ENCODE measurements at regions not wholly inside any gene's neighbourhood (a gene's known extent, or its start where the extent isn't known, plus 50 kb on each side); places are given as distances from the start of the nearest gene placed in this dataset.
"Not testable (repeated sequence)": the region's sequence is repeated elsewhere in the genome, so short reads cannot be mapped to it uniquely, and the experiment has no call there.

DNA sequence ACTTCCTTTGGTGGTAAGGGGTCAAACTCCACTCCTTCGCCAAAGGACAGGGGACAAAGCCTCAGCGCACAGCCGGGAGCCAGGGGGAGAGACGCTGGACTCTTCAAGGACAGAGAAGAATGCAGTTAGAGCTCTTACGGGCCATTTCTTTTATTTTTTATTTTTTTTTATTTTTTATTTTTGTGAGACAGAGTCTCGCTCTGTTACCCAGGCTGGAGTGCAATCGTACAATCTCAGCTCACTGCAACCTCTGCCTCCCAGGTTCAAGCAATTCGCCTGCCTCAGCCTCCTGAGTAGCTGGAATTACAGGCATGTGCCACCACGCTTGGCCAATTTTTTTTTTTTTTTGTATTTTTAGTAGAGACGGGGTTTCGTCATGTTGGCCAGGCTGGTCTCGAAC is 93.2 kb upstream of the RPH3AL start, which contains the start of gene RFLNB:
RFLNB (minus strand) TSS at position 101 of the 400 bp plus-strand sequence.
- H3K4me1 Mint-ChIP-seq, H3K9me3 Mint-ChIP-seq, H3K4me3 Mint-ChIP-seq: not testable (repeated sequence)

GRCh38 chr17:444879-445454 is 92.4 kb upstream of the RPH3AL start:
- Mint-ChIP-seq H3K36me3 (ENCODE audit: low read depth) (peaks cover 3% of the 10 kb centered on the region), H3K9me3 (no peaks in the 10 kb centered on the region), H3K27ac (ENCODE audit: unreplicated experiment) (no peak overlapping the region), H3K4me3 (no peak overlapping the region), H3K27me3 (ENCODE audit: low read depth) (no peaks in the 10 kb centered on the region), H3K4me1 (peaks cover 8% of the 10 kb centered on the region)
- DNase-seq (ENCODE audit: low read depth, low spot score): no peak
- TF ChIP-seq CTCF (conservative IDR thresholded peaks at IDR 0.05): no peak

More for the DNA sequence above, 93.2 kb upstream of the RPH3AL start, which contains the start of gene RFLNB:
- not testable (repeated sequence) for DNase-seq (ENCODE audit: low read depth, low spot score); H3K27me3 Mint-ChIP-seq (ENCODE audit: low read depth); H3K36me3 Mint-ChIP-seq (ENCODE audit: low read depth)
- H3K27ac Mint-ChIP-seq (ENCODE audit: unreplicated experiment): peak within 1 kb of the TSS; percentile 67

DNA sequence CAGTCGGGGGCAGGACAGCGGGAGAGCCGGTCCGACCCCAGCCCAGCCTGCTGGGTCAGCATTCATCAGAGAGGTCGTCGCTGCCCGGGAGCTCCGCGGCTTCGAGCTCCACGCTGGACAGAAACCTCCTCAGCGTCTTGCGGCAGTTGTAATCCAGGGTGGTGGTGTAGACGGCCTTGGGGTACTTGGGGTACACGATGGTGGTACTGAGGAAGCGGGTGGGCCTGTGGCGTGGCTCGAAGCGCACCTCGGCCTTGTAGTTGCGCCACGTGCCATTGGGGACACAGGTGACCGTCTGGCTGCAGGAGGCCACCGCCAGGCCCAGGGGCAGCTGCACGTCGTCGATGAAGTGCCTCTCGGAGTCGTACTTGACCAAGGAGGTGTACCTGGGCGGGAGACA is 90.5 kb upstream of the RPH3AL start:
- no peak overlapping the region for H3K27ac Mint-ChIP-seq (ENCODE audit: unreplicated experiment)

GRCh38 chr17:441155-441950 is 88.7 kb upstream of the RPH3AL start:
- Mint-ChIP-seq H3K9me3 (no peaks in the 10 kb centered on the region), H3K36me3 (ENCODE audit: low read depth) (peaks cover 3% of the 10 kb centered on the region)

More for the DNA sequence above, 90.5 kb upstream of the RPH3AL start:
- no peak for DNase-seq (ENCODE audit: low read depth, low spot score)
- Mint-ChIP-seq H3K27me3 (ENCODE audit: low read depth) (no peaks in the 10 kb centered on the region), H3K4me1 (peaks cover 8% of the 10 kb centered on the region), H3K9me3 (no peaks in the 10 kb centered on the region), H3K4me3 (no peak overlapping the region), H3K36me3 (ENCODE audit: low read depth) (peaks cover 3% of the 10 kb centered on the region)
- no peak for TF ChIP-seq CTCF (conservative IDR thresholded peaks at IDR 0.05)

GRCh38 chr17:438191-438590 is 85.6 kb upstream of the RPH3AL start:
- TF ChIP-seq CTCF (conservative IDR thresholded peaks at IDR 0.05): no peak
- Mint-ChIP-seq H3K9me3 (peaks cover 6% of the 10 kb centered on the region), H3K27ac (ENCODE audit: unreplicated experiment) (no peak overlapping the region), H3K36me3 (ENCODE audit: low read depth) (peaks cover 6% of the 10 kb centered on the region), H3K4me3 (no peak overlapping the region), H3K27me3 (ENCODE audit: low read depth) (no peaks in the 10 kb centered on the region), H3K4me1 (no peaks in the 10 kb centered on the region)
- DNase-seq (ENCODE audit: low read depth, low spot score): no peak

More at GRCh38 chr17:441155-441950, 88.7 kb upstream of the RPH3AL start:
- Mint-ChIP-seq H3K4me1 (peaks cover 8% of the 10 kb centered on the region), H3K27ac (ENCODE audit: unreplicated experiment) (no peak overlapping the region), H3K27me3 (ENCODE audit: low read depth) (no peaks in the 10 kb centered on the region), H3K4me3 (no peak overlapping the region)
- no peak for DNase-seq (ENCODE audit: low read depth, low spot score)
- TF ChIP-seq CTCF (conservative IDR thresholded peaks at IDR 0.05): no peak

- Mint-ChIP-seq H3K27ac (ENCODE audit: unreplicated experiment) (no peak overlapping the region), H3K36me3 (ENCODE audit: low read depth) (peaks cover 6% of the 10 kb centered on the region), H3K9me3 (peaks cover 6% of the 10 kb centered on the region), H3K4me1 (no peaks in the 10 kb centered on the region), H3K4me3 (no peak overlapping the region), H3K27me3 (ENCODE audit: low read depth) (no peaks in the 10 kb centered on the region)
- DNase-seq (ENCODE audit: low read depth, low spot score): no peak
- TF ChIP-seq CTCF (conservative IDR thresholded peaks at IDR 0.05): no peak
Observed at GRCh38 chr17:437545-437944, 84.9 kb upstream of the RPH3AL start.

Measured in neural crest cell (in vitro differentiated cells).